GM21717 (cell line): ENCODE measurements at regions not wholly inside any gene's neighbourhood (a gene's known extent, or its start where the extent isn't known, plus 50 kb on each side); places are given as distances from the start of the nearest gene placed in this dataset.

ENCODE experiments used
- ATAC-seq: cut with Tn5 transposase; IDR thresholded peaks from one replicate; pipeline ENCODE4 v1.9.1; 2021; ENCODE audit warnings: mild to moderate bottlenecking, moderate library complexity; ENCODE audit not compliant: unreplicated experiment

DNA sequence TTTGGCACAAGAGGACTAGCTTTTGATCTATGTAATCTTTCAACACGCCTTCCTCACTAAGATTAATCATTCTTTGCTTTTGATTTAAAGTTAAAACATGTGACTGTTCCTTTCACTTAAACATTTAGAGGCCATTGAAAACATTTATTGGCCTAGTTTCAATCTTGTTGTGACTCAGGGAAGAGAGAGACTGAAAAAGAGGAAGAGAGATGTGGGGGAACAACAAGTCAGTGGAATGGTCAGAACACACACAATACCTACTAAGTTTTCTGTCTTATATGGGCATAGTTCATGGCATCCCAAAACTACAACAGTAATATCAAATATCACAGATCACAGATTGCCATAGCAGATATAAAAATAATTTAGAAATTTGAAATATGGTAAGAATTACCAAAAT, 812.9 kb upstream of the AGA start:
- no peak for ATAC-seq

DNA sequence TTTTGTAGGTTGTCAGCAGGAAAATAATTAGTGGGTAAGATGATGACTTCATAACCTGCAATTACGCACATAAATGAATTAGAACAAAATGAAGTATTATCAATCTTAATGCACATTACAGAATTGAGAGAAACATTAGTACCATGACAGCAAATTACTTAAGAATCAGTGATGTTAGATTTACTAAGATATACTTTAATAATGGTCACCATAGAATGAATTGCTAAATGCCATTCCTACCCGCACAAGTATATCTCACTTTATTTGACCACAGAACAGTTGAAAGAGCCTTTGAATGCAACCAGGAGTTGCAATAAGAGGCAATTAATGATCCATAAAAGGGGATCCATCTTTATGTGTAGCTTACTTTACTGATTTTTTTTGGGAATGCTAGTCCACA, 816.4 kb upstream of the AGA start:
- ATAC-seq, result no peak

DNA sequence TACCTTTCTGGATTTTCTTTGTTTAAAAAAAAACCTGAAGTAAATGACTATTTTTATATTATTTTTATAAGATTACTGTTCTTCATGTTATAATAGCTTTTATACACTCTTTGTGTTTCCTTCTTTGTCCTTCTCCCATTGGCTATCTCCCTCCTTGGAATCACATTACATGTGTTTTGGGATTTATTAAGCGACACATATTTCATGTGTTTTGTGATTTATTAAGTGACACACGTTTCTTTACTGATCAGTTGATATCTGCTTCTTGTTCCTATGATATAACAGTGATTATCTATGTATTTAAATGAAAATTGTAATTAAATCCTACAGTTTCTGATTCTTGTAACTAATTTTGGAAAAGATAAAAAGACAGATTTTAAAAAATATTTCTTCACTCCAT, 817.3 kb upstream of the AGA start:
- ATAC-seq, result no peak

DNA sequence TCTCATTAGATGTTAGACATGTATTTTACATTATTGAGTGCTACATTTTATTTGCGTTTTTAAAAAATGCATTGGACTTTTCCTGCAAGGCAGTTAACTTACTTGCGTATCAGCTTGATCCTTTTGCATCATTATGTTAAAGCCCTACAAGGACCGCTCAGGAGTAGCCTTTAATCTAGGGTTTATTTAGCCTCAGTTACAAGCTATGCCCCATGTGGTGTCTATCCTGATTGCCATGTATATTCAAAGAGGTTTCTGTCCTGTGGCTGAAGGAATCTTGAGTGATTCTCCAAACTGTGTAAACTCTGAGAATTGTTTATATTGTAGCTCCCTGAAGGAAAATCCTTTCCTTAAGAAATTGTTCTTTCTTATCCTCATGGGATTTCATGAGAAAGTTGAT, 821.8 kb upstream of the AGA start:
- no peak for ATAC-seq

DNA sequence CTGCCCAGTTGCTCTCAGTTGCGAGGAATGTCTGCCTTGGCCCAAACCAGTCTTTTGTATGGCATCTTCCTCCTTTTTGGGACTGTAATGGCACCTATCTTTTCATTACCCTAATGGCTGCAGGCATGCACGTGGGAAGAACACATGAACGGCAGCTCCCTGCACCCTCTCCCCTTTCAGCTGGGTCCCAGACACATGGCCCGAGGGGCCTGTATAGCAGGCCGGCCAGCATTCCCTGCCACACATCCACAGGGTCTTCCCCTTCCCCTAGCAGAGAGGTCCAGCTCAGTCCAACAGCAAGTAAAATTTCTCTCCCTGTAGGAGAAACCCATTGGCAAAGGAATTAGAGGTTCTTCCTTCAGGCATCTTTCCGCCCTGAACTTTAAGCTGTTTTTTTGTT, 829.1 kb upstream of the AGA start:
- no peak for ATAC-seq

DNA sequence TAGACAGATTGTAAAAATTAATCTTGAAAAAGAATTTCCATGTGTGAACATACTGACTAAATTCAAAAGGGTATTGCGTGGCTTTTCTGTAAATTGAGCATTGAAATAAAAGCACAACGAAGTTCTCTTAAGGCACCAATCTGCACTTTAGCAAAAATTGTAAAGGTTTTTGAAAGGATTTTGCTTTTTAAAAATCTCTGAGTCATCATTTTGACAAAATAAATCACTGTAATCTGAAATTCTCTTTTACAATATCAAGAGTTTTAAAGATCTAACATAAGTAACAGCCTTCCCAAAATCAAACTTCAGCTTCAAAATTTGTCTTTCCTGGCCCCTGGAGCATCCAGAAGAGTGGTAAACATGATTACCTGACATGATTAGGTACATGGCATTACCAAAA, 830.9 kb upstream of the AGA start:
- ATAC-seq, result no peak

DNA sequence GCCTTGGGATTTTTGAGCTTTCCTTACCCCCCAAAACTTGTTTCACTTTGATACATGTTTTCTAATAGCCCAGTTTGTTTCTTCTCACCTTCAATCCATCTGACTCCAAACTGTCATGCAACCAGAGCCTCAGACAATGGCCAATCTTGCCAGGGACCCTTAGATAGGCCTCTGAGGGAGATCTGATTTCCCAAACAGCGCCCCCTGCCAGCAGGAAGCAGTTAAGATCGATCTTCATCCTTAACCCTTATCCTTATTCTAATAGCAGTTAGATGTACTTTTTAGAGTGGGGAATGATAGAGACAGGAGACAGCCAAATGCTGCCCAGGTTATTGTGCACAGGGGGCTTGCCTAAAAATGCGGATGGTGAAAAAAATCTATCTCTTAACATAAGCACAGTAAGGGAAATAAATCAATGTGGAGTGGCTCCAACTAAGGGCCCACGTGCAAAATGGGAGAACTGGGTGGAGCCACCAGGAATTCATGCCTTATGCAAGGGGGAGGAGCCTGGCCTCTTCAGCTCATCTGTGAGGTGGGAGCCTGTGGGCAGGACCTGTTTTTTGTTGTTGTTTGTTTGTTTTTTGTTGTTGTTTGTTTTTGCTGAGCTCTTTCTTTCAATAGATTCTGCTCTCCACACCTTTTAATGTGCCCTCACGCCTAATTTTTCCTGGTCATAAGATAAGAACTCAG, 833.6 kb upstream of the AGA start:
- no peak for ATAC-seq

DNA sequence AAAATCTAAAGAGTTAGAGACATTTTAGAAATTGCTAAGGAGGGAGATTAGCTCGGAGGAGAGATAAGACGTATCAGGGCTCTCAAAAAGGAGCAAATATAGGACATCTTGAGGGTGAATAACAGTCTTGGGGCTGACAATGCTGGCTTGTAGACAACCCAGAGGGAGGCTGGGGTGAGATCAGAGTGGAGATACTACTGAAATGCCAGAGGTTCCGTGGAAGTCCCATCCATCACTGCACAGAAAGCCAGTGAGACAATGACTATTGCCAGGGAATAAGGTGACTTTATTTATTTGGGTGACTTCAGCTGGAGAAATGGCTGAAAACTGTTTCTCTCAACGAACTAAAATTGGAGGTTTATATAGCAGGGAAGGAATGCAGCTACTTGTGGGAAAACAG, 838.1 kb upstream of the AGA start:
- ATAC-seq, result no peak

DNA sequence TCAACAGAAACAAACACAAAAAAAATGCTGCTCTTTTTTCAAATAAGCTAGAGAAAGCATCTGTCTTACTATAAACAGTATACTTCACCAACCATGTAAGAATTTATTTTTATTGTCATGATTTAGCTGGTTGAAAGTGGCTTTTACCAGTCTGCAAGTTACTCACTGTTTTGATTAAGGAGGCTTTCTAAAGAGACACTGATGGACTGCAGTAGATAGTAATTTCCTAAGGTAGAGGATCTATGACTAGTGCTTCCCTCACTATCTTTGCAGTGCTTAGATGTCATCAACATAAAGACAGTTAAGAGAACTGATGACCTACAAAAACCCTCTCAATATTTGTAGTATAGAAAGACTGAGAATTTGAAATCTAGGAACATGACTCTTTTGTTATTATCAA, 846.2 kb upstream of the AGA start:
- no peak for ATAC-seq

DNA sequence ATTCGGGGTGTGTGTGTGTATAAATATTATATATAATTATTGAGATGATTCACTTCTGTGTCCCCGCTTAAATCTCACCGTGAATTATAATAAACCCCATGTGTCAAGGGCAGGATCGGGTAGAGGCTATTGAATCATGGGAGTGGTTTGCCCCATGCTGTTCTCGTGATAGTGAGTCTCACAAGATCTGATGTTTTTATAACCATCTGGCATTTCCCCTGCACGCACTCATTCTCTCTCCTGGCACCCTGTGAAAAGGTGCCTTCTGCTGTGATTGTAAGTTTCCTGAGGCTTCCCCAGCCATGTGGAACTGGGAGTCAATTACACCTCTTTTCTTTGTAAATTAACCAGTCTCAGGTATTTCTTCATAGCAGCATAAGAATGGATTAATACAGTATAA, 851.4 kb upstream of the AGA start:
- no peak for ATAC-seq

DNA sequence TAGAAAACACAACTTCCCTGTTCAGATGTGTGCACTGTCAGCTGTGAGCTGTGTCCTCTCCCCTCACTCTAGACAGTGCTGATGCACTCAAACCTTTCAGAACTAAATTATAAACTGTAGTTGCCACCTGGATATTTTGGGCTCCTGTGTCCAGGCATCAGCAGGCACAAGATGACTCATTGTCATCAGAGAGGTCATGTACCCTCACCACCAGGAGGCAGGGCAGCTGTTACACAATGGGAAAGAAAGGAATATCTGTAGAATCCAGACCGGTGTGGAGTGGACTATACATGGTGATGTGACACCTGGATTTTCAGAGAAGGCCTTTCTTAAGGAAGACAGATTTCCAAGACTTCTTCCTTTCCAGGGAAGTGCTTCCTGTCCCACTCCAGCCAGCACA, 854.4 kb upstream of the AGA start:
- no peak for ATAC-seq

DNA sequence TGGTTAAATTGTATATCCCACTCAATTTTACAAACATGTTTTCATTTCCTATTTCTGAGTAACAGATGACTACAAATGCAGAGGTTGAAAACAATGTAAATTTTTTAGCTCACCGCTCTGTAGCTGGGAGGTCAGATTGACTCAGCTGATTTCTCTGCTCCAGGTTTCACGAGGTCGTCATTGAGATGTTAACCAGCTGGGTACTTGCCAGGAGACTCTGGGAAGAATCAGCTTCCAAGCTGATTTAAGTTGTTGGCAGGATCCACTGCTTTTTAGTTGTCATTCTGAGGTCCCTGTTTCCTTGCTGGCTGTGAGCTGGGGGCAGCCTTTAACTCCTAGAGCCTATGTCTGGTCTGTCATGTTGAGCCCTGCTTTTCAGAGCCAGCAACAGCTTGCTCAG, 864.3 kb upstream of the AGA start:
- no peak for ATAC-seq

DNA sequence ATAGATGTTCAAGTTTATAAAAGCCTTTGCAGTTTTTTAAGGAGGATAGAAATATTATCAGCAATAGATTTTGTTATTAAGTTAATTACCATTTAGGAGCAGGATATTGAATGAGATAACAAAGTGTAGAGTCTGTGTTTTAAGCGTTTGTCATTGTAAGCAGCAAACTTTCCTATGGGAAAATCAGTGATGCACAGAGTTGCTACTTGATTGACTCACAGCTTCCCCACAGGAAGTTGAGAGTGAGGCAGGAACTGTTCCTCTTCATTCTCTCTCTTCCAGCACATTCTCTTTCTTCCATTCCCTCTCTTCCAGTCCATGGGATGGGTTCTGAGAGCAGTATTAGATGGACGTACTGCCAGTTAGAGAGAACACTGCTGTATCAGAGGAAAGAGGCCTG, 867.7 kb upstream of the AGA start:
- ATAC-seq, result no peak

DNA sequence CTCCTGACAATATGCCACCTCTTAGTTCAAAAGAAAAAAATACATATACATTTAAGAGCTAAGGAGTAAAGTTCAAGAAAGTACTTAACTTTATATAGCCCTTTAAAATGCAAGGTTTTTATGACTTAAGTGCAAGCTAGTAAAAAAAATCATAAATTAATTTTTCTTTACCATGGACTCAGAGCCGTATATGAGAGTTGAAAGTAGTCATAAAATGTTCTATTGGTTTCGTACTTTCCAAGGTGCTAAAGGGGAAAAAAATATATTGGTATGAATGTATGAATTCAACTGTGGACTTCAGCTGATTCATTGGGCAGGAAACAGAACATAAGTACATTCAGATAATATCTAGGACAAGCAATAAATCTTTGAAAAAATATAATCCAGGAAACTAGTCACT, 869.8 kb upstream of the AGA start:
- no peak for ATAC-seq

DNA sequence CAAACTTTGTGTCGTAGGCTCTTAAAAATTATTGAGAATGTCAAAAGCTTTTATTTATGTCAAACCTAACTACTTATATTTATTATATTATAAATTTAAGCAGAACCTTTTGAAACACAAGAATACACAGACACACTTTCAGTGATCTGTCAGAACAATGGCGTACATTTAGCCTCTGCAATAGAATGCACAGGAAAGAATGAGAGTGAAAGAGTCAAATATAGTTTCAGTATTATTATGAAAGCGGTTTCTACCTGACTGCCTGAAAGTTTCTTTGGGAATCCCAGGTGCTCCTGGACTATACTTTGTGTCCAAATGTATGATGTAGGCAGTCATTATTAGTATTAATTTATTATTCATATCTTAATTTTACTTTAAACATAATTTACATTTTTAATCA, 872.0 kb upstream of the AGA start:
- no peak for ATAC-seq

DNA sequence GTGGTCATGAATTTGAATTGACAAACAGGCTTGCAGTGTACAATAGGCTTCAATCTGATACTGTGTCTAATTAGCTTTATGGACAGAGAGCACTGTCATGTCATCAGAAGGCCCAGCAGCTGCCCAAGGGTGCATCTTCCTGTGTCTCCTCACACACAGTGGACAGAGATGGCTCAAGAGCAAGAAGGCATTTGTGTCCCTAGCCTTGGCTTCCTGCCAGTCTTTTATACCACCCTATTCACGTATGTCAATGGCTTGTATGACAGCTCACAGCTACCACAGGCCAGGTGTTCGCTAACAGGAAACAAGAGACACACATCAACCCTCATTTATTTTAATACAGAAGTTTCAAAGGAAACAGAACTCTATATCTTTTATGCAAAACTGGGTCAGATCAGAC, 874.0 kb upstream of the AGA start:
- ATAC-seq, result no peak

DNA sequence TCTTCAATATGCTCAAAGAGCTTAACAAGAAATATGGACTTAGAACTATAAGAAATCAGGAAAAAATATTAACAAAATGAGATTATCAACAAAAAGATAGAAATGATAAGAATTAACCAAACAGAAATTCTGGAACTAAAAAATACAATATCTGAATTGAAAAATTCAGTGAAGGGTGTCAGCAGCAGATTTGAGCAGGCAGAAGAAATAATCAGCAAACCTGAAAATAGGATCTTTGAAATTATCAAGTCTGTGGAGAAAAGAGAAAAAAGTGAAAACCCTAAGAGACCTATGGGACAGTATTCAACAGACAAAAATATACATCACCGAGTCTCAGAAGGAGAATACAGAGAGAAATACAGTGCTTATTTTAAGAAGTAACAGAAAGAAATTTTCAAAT, 877.8 kb upstream of the AGA start:
- no peak for ATAC-seq

DNA sequence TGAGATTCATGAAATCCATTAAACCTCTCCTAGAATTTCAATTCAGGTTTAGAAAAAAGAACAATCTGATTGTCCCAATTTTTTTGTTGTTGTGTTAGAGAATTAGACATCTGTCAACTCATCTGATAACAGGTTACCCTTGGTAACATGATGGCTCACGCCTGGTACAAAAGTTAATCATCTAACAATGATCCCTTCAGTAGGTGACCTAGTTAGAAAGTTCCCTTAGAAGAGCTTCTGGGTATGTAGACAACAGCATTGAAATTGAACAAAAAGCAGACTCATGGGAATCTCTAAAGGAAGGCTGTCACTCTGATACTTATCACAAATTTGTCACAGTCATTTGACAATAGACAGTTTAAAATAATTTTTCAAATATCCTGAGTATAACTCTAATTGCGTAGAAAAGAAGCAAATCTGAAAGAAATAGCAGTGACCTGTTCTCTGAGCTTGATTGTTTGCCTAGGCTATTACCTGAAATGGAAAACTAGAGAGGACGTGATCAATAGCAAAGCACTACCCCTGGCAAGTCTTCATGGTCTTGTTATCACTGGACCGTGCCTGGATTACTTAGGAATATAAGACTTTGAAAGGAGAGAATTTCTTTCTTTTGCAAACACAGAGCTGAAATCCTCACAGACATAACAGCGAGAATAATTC, 880.4 kb upstream of the AGA start:
- no peak for ATAC-seq

DNA sequence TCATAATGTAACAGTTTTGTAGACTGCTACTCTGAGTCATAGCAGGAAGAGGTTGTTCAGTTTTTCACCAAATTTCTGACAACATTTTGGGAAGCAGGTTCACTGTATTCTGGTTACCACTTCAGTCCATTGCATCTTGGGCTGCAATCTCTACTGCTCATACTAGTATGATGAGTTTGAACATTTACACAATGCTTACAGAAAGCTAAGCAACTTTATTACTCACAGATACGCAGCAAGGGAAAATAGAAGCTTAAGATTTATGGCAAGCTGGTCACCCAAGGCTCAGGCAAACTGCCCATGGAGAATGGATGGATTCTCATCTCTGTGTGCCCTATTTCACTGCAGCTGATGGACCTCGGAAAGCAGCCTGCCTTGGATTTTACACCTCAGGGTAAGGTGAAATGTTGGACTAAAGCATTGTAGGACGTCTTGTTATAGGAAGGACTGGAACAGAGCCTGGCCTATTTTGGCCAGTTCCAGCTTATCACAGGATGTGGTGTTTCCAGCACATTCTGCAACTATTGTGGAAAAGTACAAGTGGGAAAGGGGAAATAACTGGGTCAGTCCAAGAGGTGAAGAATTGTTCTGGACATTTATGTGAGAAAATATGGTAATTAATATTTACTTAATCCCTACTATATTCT, 887.1 kb upstream of the AGA start:
- ATAC-seq, result no peak

DNA sequence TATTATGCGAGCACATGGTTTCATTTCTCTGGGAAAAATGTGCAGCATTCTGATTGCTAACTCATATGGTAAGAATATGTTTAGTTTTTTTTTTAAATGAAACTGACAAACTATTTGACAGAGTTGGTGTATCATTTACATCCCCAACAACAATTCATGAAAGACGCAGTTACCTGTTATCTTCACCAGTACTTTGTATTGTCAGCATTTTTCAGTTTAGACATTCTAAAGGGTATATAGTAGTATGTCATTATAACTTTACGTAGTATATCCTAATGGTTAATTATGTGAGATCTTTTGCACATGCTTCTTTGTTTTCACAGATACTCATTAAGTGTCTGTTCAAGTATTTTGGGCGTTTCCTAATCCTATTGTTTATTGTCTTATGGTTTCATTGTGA, 891.1 kb upstream of the AGA start:
- no peak for ATAC-seq

DNA sequence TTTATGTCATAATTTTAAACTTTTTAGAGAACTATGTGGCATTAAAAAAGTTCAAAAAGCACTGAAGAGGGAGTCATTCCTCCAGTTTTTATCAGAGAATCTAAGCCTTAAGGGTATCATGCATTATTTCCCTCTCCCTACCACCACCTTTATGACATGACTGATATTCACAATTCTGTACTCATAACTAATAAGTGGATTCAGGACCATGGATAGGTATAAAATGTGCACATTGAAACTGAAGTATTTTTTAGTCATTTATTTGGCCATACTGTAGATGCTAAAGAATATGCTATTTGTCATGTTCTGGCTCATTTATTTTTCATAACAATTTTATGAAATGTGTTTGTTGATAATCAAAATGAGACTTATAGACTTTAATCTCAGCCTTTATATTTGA, 897.5 kb upstream of the AGA start:
- no peak for ATAC-seq

DNA sequence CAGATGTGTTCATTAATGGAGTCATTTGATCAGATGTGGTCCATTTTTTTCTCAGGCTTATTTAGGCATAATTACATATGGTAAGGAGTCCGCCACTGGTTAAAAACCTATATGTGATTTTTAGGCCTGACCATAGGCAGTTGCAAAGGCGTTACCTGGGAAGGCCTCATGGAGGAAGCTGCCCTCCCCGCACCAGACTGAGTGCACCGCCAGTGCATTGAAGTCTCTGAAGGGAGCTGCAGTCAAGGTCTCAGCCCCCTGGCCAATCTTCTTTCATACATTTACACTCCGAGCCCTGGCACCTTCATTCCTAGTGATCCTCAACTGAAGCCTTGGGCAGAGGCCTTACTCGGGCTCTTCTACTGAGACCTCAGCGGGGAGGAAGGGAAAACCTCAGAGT, 898.2 kb upstream of the AGA start:
- ATAC-seq, result no peak

DNA sequence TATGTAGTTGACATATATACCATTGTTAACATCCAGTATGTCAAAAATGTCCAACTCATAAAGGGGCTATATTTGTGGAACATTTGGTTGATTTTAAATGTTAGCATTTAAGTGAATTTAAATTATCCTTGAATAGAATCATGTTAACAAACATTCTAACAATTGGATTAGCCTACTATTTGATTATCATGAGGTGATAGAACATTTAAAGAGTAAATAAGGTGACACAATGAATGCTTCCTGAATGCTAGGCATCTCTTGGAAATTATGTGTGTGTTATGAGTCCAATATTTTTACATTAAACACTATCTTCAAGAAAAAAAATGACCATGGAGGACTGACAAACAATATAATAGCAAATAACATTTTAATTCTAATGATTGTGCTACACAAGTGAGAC, 901.9 kb upstream of the AGA start:
- no peak for ATAC-seq
